ENCODE measurements at regions not wholly inside any gene's neighbourhood (a gene's known extent, or its start where the extent isn't known, plus 50 kb on each side); places are given as distances from the start of the nearest gene placed in this dataset.

GRCh38 chr4:160824481-160824880, 1339.3 kb downstream of the FSTL5 start:
- TF ChIP-seq CTCF (IDR thresholded peaks at IDR 0.05) (no peak), POLR2A (IDR thresholded peaks at IDR 0.05; ENCODE audit: low read depth) (no peak), EP300 (IDR thresholded peaks at IDR 0.05) (no peak)

Data from esophagus muscularis mucosa (tissue), 4 donors.